ENCODE measurements at regions not wholly inside any gene's neighbourhood (a gene's known extent, or its start where the extent isn't known, plus 50 kb on each side); places are given as distances from the start of the nearest gene placed in this dataset.
"Not testable (repeated sequence)": the region's sequence is repeated elsewhere in the genome, so short reads cannot be mapped to it uniquely, and the experiment has no call there.

DNA sequence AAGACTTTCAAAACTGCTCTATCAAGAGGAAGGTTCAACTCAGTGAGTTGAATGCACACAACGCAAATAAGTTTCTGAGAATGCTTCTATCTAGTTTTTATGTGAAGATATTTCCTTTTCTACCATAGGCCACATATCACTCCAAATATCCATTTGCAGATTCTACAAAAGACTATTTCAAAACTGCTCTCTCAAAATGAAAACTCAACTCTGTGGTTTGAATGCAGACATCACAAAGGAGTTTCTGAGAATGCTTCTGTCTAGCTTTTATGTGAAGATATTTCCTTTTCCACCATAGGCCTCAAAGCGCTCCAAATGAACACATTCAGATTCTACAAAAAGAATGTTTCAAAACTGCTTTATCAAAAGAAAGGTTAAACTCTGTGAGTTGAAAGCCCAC is 1093.1 kb upstream of the DEFB115 start:
- not testable (repeated sequence) for DNase-seq (ENCODE audit: low read depth)

DNA sequence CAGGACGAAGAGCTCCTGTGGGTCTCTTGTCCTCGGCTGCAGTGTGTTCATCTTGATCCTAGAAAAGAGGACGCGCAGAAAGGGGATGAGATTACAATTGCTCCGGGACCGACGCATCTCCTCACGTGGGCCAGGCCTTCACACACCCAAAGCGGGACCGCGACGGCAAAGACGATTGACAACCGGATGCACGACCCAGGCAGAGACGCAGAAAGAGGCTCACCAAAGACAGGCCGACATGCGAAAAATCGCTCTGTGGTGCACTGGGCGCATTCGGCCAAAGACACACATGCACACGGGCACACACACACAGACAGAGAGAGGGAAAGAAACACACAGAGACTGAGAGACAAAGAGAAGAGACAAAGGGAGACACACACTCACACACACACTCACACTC is 1089.9 kb upstream of the DEFB115 start:
- DNase-seq (ENCODE audit: low read depth) = no peak

DNA sequence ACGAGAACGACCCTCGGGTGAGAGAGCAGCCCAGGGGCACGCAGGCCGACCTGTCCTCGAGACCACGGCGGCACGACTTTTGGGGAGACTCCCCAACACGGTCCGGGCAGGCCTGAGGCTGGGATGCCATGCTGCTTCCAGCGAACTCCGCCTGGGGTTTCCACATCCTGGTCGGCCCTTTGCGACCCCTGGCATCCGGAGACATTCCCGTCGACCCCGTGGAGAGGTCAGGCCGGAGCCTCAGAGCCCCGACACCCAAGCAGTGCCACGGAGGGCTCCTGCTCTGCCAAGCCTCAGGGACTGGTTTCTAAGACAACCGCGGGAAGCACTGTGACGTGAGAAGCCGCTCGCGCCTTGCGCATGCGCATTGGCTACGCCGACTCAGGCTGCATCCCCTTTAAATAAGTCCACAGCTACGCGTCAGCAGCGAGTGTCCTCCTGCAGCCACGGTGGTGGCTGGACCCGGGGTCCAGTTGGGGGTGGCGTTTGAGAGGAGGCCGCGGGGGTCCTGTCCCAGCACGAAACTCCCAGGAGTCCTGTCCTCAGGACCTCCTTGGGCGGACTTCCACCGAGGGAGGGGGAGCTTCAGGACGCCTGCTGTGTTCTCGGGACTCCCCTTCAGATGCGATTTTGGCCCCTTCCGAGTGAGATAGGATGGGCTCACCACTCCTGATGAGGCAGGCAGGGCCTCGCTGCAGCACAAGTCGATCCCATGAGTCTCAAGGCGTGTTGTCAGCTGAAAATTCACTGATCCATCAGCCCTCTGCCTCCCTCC is 1089.3 kb upstream of the DEFB115 start:
- DNase-seq (ENCODE audit: low read depth) = no peak

DNA sequence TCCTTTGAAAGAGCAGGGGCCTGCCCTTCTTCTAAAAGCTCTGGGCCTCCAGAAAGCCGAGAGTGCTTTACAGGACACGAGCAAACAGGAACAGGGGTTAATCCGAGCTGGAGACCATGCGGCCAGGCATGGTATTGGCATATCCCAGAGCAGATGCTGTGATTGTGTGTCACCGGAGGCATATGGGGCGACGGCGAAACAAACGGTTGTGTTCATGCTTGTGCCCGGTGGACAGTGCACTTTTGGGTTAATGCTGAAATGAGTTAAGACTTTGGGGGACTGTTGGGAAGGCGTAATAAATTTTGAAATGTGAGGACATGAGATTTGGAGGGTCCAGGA is 1088.7 kb upstream of the DEFB115 start:
- no peak for DNase-seq (ENCODE audit: low read depth)

DNA sequence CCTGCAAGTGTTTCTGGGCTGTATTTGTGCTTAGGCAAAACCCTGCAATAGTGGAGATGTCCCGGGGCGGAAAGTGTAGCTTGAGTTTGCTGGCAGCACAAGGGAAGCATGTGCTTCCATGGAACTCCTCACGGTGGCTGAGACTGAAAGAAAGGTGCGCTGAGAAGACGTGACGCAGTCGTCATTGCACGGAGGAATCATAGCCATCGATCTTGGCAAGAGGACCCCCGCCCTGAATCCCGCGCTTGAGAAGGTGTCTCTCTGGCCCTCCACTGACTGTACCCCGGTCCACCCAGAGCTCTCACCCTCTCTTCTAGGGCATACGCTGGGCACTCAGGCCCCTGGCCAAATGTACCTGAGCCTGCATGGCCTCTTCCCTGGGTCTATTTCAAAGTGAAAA is 1081.8 kb upstream of the DEFB115 start:
- no peak for DNase-seq (ENCODE audit: low read depth)

DNA sequence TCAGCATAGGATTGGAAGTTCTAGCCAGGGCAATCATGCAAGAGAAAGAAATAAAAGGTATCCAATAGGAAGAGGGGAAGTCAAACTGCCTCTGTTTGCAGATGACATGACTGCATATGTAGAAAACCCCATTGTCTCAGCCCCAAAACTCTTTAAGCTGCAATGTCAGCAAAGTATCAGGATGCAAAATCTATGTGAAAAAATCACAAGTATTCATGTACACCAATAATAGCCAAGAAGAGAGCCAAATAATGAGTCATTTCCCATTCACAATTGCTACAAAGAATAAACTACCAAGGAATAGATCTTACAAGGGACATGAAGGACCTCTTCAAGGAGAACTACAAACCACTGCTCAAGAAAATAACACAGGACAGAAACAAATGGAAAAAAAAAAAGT is 1074.3 kb upstream of the DEFB115 start:
- DNase-seq (ENCODE audit: low read depth) = not testable (repeated sequence)

DNA sequence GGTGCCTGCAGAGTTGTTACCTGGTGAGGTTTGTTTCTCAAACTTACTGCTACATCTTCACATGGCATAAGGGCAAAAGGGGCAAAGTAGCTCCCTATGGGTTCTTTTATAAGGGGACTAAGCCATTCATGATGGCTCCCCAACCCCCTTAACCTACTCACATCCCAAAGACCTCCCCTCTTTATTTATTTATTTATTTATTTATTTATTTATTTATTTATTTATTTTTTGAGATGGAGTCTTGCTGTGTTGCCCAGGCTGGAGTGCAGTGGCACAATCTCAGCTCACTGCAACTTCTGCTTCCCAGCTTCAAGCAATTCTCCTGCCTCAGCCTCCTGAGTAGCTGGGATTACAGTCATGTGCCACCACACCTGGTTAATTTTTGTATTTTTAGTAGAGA is 1065.7 kb upstream of the DEFB115 start:
- not testable (repeated sequence) for DNase-seq (ENCODE audit: low read depth)

DNA sequence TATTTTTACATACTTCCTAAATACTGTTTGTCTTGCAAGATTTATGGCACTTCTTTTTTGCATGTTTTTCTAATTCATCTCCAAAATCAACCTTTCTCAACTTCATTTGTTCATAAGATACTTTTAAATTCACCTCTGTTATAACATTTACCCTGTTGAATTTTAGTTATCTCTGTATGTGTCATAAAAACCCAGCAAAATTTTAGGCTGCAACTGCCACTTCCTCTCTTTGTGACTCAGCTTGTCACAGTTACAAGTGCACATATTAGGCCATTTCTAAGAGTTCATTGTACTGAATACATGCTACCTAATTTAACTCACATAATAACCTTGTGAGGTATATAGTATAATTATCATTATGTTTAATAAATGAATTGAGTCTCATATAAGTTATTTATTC is 1023.0 kb upstream of the DEFB115 start:
- DNase-seq (ENCODE audit: low read depth) = not testable (repeated sequence)

DNA sequence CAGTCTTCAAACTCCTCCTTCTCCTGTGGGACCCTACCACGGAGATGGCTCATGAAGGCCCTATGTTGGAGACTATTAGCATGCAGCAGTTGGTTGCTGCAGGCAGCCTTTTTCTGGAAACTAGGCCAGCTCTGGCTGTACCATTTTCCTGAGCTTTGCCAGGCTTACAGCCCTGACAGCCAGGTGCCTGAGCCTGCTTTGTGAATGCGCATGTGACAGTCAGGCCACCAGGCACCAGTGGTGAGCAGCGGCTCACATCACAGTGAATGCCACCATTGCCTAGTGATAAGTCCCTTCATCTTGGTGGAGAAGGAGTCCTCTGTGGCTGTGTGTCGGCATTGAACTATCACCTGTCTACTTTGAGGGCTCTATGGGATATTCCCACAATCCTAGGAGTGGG is 982.4 kb upstream of the DEFB115 start:
- DNase-seq (ENCODE audit: low read depth) = not testable (repeated sequence)

DNA sequence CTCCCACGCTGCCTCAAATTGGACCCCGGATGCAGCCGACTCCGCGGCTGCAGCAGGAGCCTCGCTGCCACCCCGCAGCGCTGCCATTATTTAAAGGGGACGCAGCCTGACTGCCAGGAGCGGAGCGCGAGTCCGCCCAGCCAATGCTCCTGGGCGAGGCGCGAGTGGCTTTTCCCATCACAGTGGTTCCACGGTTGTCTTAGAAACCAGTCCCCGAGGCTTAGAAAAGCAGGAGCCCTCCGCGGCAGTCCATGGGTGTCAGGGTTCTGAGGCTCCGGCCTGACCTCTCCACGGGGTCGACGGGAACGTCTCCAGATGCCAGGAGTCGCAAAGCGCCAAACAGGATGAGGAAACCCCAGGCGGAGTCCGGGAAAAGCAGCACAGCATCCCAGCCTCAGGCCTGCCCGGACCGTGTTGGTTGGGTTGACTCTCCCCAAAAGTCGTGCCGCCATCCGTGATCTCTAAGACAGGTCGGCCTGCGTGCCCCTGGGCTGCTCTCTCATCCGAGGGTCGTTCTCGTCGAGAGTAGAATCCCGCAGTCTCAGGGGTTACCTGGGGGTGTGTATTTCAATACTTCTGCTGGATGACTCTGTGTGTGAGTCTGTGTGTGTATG is 975.8 kb upstream of the DEFB115 start:
- DNase-seq (ENCODE audit: low read depth) = no peak

DNA sequence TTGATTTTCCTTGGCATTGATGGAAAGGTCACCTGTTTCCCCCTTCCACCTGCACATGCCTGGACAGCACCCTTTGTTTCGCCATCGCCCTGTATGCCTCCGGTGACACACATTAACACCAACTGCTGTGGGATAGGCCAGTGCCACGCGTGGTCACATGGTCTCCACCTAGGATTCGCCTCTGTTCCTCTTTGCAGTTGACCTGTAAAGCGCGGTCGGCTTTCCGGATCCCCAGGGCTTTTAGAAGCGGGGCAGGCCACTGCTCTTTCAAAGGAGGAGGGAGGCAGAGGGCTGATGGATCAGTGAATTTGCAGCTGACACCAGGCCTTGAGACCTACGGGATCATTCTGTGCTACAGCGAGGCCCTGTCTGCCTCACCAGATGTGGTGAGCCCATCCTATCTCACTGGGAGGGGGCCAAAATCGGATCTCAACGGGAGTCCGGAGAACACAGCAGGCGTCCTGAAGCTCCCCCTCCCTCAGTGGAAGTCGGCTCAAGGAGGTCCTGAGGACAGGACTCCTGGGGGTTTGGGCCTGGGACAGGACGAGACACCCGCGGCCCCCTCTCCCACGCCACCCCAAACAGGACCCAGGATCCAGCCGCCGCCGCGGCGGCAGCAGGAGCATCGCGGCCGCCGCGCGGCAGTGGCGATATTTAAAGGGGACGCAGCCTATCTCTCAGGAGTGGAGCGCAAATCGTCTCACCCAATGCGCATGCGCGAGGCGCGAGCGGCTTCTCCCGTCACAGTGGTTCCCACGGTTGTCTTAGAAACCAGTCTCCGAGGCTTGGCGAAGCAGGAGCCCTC is 973.8 kb upstream of the DEFB115 start:
- DNase-seq (ENCODE audit: low read depth) = peak; percentile 14

DNA sequence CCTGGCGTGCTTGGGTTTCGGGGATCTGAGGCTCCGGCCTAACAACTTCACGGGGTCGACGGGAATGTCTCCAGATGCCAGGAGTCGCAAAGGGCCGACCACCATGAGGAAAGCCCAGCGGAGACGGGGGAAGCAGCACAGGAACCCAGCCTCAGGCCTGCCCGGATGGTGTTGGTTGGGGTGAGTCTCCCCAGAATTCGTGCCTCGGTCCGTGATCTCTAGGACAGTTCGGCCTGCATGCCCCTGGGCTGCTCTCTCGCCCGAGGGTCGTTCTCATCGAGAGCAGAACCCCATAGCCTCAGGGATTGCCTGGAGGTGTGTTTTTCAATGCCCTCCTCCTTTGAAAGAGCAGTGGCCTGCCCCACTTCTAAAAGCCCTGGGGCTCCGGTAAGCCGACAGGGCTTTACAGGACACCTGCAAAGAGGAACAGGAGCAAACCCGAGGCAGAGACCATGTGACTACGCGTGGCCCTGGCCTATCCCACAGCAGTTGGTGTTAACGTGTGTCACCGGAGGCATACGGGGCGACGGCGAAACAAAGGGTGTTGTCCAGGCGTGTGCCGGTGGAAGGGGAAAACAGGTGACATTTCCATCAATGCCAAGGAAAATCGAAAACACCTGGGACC is 973.1 kb upstream of the DEFB115 start:
- no peak for DNase-seq (ENCODE audit: low read depth)

DNA sequence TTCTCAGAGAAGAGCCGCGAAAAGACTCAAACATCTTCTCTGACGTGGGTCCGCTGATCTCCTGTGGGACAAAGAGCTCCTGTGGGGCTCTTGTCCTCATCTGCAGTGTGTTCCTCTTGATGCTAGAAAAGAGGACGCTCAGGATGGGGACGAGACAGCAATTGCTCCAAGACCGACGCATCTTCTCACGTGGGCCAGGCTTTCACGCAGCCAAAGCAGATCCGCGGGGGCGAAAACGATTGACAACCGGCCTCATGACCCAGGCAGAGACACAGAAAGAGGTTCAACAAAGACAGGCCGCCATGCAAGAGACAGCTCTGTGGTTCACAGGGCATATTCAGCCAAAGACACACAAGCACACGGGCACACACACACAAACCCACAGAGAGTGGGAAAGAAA is 971.8 kb upstream of the DEFB115 start:
- no peak for DNase-seq (ENCODE audit: low read depth)

DNA sequence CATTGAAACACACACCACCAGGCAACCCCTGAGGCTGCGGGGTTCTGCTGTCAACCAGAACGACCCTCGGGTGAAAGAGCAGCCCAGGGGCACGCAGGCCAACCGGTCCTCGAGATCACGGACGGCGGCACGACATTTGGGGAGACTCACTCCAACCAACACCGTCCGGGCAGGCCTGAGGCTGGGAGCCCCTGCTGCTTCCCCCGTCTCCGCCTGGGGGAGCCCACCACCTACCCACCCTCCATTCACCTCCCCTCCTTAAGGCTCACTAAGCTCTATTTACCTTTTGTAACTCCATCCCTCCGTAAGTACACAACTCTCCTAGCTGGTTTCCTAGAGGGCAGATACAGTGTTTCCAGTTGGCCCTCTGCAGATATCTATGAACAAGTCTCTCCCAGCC is 971.3 kb upstream of the DEFB115 start:
- no peak for DNase-seq (ENCODE audit: low read depth)

DNA sequence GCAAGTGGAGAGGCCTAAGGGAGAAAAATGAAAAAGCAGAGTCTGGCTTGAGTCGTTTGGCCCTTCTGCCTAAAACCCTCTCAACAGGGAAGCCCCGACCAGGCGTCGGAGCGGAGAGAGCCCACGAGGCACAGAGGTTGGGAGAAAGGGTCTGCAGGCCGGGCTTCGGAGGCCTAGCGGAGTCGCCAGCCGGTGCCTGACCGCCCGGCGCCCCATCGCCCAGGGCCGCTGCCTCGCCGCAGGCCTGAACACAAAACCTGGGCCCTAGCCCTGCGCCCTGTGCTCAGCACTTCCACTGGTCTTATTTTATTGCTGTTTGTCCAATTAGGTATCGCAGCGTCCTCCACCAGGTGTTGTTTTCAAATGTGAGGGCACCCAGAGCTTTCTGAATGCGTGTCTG is 970.0 kb upstream of the DEFB115 start:
- not testable (repeated sequence) for DNase-seq (ENCODE audit: low read depth)

DNA sequence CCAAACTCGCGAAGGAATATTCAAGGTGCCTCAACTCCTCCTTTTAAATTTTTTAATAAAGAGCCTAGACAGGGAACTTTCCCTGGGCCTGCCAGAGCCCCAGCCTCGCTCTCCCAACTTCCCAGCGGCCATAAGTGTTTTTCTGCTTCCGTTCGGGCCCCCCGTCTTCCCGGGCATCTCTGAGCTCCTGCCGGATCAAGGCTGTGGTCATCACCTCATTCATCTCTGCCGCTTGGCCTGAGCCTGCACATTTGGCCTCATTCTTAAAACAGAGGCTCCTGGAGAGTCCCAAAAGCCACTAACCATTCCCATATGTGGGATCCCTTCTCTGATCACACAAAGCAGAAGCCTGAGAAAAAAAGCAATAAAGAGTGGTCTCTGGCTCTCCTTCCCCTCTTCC is 969.1 kb upstream of the DEFB115 start:
- DNase-seq (ENCODE audit: low read depth) = no peak

DNA sequence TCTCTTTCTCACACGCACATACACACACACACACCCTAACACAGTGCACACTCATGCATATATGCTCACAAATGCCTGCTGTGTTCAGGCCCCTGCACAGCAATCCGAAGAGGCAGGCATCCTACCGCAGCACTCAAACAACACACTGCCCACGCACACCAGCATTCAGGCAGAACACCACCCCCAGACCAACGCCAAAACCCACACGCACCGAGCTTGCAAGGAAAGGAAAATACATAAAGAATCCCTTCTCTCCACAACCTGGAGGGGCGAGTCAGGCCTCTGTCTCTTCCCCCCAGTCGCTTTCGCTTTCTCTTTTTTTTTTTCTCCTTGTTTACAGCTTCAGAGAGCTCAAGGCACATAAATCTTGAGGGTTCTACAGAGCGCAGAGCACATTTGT is 968.4 kb upstream of the DEFB115 start:
- DNase-seq (ENCODE audit: low read depth) = not testable (repeated sequence)

DNA sequence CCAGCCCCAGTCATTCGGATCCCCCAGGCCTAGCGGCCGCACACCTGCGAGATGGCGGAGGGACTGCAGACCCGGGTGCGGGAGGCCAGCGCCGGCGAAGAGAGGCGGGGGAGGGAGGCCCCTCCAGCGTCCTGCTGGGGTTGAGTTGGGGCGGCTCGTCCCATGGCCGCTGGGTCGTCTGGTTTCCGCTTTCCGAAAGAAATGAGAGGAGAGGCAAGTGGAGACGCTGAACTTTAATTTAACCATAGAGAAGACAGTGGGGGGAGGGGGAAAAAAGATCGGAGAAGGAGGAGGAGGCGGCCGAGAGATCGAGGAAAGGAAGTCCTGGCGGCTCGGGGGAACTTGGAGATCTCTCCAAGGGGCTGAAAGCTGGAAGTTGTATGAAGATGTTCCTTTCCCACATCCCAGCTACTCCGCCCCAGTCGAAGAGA is 967.7 kb upstream of the DEFB115 start:
- DNase-seq (ENCODE audit: low read depth) = not testable (repeated sequence)

DNA sequence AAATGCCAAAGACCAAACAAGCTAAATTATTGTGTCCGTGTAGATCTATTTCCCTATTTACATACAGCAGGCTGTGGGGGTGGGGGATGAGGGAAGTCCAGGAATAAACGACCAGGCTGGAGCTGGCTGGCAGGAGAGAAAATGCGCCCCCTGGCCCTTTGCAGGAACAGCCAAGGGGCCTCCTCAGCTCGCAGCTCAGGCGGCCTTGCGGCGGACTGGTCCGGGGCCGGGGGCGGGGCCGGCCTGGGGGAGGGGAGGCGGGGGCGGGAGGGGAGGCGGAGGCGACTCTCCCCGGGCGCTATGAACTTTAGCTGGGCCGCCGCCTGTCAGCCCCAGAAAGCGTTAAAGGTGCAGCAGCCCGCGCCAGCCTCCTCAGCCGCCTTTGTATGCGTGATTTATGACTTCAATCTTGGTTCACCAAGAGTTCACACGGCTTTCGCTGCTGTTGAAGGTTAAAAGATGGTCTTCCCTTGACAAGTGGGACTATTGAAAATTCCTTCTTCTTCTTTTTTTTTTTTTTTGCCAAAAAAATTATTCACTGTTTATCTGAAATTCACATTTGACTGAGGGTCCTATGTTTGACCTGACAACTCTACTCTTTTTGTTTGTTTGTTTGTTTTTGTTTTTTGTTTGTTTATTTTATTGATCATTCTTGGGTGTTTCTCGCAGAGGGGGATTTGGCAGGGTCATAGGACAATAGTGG is 967.0 kb upstream of the DEFB115 start:
- not testable (repeated sequence) for DNase-seq (ENCODE audit: low read depth)

DNA sequence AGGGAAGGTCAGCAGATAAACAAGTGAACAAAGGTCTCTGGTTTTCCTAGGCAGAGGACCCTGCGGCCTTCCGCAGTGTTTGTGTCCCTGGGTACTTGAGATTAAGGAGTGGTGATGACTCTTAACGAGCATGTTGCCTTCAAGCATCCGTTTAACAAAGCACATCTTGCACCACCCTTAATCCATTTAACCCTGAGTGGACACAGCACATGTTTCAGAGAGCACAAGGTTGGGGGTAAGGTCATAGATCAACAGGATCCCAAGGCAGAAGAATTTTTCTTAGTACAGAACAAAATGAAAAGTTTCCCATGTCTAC is 966.4 kb upstream of the DEFB115 start:
- DNase-seq (ENCODE audit: low read depth) = not testable (repeated sequence)

DNA sequence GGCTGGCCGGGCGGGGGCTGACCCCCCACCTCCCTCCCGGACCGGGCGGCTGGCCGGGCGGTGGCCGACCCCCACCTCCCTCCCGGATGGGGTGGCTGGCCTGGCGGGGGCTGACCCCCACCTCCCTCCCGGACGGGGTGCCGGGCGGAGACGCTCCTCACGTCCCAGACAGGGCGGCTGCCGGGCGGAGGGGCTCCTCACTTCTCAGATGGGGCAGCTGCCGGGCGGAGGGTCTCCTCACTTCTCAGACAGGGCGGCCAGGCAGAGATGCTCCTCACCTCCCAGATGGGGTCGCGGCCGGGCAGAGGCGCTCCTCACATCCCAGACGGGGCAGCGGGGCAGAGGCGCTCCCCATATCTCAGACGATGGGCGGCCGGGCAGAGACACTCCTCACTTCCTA is 965.8 kb upstream of the DEFB115 start:
- DNase-seq (ENCODE audit: low read depth) = not testable (repeated sequence)

DNA sequence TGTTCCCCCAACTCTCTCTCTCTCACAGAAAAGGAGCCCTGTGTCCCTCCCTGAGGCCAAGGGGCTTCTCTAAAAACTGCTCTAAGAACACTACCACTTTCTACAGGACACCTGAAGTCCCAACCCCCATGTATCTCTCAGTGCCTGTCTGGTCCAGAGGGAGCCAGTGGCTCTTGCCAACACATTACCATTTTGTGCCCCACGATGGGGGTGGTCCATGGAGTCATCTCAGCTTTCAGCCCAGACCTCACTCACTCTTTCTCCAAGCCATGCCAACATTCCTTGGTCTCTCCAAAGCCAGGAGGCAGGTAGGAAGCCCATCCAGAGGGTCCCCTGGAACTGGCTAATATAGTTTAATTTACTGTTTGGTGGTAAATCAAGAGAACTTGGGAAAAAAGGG is 962.1 kb upstream of the DEFB115 start:
- not testable (repeated sequence) for DNase-seq (ENCODE audit: low read depth)
